Activated CD8-positive, alpha-beta memory T cell treated with anti-CD3 and anti-CD28 coated beads, Interleukin-2, amount 50 U/mL, for 24 hours (primary cell): ENCODE measurements at regions not wholly inside any gene's neighbourhood (a gene's known extent, or its start where the extent isn't known, plus 50 kb on each side); places are given as distances from the start of the nearest gene placed in this dataset.
"Not testable (repeated sequence)": the region's sequence is repeated elsewhere in the genome, so short reads cannot be mapped to it uniquely, and the experiment has no call there.

Source experiments
- DNase-seq: peaks from one replicate; pipeline ENCODE4 v3.0.0-alpha.2; 2020; ENCODE audit errors: extremely low read depth

DNA sequence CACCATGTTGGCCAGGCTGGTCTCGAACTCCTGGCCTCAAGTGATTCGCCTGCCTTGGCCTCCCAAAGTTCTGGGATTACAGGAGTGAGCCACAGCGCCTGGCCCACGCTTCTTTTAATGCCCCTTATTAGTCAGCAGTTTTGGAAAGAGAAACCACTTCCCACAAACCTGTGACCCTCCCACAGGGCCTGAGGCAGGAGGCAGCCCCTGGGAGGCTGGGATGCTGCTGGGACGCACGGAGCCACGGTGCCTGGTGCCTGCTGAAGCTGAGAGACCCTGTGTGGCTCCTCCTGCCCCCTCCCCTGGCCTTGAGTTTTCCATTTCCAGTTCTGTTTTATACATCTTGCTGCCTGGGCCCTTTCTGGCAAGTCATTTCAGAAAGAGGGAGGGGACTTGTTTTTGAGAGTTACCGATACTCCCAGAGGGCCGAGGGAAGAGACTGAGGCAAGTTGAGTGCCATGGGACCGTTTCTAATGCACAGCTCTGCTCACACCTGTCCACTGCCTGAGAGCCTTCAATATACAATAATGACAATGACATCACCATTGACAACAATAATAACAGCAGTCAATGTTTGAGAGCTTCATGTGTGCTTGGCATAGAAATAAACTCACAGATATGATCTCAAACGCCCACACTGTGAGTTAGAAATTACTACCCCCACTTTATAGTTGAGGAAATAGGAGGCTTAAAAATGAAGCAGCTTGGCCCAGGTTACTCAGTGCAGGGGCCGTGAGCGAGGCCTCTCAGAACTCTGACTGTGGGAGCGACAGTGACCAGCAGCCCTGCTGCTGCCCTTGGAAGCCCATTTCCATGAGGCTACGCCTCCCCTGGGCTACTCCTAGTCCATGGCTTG lies 78.1 kb upstream of the YWHAQ start:
- no peak for DNase-seq

DNA sequence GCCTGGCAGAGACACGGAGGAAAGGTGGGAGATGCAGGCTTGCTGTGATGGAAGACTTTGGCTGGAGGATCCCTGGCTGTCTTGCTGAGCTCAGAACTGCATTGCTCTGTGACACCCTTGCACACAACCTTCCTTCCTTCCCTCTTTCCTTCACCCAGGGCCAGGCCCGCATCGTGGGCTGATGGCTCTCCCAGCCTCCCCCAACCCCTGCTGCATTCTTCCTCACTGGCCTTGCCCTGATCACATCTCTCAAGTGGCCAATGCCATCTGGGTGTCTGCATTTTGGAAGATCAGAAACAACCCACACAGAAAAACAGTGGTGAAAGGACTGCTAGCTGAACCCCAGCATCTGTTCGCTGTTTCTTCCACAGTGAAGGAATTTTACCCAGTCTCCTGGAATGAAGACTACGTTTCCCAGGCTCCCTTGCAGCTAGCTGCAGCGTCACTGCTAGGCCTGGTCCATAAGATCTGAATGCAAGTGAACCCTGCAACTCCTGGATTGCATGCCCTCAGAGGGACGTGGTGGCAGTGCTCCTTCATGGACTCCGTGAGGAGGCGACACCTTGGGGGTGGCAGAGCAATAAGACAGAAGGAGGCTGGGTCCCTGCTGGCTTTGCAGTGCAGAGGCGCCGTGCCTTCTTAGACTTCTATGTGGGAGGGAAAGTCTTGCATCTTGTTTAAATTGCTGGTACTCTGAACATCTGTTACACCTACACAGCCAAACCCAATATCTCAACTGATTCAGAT lies 78.9 kb upstream of the YWHAQ start:
- DNase-seq = no peak

DNA sequence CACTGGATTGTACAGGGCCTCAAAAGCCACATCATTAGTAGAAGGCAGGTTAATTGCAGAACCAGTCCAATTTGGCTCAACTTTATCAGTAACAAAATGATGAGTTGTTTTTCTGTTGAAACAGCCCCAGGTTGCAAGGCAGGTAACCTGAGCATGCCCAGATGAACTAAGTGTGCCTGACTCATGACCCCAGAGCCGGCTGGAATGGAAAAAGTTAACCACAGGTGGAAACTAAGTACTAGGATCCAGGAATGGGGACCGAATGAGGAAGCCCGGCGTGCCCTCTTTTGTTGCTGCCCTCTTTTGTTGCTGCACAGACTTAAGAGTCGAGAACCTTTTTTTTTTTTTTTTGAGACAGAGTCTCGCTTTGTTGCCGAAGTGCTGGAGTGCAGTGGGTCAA lies 79.5 kb upstream of the YWHAQ start:
- DNase-seq = no peak

DNA sequence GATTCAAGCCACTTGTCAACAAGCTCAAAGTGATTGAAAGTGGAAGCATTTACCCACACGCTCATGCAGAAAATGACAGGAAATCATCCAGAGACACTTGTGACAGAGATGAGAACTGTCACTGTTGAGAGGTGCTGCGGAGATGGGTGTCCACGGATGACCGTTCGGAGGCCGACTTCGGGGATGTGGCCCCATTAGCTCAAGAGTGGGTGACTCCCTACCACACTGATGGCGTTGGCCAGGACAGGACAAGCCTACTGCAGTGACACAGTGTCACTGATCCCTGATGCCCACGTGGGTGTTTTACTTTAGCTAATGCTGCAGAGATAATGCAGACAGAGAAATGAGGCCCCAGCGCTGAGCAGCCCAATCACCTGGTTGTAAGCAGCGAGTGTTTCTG lies 81.5 kb upstream of the YWHAQ start:
- no peak for DNase-seq

DNA sequence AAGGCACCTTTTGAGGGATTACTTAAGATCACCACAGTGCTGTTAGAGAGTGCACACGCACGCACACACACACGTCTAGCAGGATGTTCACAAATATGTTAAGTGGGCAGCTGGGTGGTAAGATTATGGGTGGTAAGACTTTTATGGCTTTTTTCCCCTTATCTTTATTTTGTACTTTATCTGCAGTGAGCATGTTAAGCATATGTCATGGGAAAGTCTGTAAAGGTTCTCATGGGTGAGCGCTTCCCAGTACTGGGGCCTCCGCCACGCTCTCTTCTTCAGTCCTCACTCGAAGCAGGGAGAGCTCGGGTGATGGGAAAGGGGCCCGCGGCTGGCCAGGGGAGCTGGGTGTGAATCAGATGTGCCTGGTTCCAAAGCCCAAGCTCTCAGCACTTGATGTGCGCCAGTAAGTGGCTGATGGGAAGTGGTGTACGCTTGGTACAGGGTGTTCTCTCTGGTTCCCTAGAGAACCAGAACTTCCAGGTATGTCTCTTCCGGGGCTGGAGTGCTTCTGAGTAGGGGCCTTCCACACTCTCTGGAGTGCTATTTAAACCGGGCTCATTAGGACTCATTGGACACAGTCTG lies 83.9 kb upstream of the YWHAQ start:
- DNase-seq = no peak

DNA sequence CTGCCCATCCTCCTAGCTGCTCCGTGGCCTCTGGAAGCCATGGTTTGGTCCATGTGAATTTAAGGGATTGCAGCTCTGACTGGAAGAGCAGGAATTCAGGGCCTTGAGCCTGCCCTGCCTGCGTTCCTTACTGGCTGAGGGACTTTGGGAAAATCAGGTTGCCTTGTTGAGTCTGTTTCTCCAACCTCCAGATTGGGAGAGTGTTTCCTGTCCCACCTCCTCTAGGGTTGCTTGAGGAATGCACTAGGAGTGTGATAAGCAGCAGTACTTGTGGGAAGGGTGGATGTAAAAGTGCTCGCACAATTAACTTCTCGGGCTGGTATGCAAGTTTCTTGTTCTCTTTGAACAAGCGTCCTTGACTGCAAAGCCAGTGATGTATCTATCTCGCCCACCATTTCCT lies 84.4 kb upstream of the YWHAQ start:
- DNase-seq = no peak

DNA sequence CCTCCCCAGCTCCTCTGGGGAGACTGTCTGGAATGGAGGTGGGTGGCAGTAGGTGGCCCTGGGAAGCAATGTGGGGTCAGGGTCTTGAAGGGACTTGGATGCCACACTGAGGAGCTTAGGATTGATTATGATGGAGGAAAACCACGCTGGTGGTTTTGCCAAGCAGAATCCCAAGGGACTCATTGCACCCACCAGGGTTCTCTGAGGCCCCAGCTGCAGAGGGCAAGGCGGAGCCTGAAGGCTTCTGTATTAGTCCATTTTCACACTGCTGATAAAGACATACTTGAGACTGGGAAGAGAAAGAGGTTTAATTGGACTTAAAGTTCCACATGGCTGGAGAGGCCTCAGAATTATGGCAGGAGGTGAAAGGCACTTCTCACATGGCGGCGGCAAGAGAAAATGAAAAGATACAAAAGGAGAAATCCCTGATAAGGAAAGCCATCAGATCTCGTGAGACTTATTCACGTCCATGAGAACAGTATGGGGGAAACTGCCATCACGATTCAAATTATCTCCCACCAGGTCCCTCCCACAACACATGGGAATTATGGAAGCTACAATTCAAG lies 87.2 kb upstream of the YWHAQ start:
- no peak for DNase-seq

DNA sequence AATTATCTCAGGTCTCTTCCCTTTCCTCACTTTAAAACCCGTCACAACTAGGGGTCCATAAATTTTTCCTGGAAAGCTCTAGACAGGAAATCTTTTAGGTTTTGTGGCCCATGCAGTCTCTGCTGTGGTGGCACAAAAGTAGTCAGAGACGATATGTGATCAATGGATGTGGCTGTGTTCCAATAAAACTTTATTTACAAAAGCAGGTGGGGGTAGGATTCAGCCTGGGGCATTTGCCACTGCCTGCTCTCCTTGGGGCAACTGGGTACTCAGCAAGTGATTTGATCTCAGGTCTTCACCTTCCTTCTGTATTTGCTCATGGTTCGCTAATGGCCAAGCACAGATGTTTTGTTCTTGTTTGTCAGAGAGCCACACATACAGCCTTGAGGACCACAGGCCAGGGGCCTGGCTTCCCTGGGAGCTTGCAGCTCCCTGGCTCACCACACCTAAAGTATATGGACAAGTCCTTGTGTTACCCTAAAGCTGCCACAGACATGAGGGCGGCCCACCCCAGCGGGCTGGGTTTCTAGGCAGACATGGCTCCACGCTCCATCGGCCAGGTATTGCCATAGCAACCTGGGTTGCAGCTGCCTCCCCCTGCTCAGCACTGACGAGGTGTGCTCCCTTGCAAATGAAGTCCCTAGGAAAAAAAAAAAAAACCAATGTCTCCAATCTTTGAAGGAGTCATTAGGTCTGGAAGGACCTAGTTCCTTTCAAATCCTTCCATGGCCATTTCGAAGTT lies 89.7 kb upstream of the YWHAQ start:
- DNase-seq = no peak

DNA sequence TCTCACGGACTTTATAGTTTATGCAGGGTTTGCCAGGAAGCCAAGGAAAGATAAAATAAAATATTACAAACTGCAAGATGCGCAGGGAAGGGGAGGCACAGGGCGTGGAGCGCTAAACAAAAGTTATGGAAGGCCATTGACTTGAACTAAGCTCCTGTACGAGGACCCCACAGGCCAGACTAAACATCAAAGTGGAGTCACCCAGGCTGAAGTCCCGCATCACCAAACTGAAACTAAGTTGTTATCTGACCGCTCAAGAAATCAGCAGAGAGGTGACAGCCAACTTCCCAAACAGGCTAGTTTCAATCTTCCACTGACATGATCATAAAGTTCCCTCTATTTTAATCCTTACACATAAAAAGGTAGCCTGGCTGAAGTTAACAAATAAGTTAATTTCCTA lies 90.5 kb upstream of the YWHAQ start:
- no peak for DNase-seq

DNA sequence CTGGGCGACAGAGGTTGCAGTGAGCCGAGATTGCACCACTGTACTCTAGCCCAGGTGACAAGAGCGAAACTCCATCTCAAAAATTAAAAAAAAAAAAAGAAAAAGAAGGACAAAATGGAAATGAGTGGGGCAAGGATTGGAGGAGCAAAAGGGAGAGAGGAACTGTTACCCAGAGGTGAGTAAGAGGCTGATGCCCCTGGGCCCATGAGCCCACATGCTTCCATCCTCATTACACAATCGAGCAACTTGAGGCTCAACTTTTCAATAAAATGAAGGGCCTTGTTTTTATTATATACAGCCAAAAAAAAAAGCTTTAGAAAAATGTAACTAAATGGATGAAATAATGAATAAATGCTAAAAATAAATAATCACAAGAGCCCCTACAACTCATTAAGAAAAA lies 91.7 kb upstream of the YWHAQ start:
- DNase-seq = no peak

DNA sequence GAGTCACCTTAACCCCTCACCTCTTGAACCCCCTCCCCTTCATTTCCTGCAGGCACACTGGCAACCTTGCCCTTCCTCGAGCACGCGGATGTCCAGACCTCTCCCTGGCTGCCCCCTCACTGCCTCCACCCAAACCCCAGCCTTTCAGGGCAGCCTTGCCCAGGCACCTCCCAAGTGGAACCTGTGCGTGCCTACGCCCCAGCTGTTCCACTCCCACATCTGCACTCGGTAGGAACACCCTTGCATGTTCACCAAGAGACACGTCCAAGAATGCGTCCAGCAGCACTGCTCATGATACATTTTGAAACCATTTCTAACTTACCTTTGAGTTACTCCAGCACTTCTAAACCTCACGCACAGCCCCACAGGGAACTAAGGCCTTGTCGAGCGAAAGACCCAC lies 93.8 kb upstream of the YWHAQ start:
- no peak for DNase-seq

DNA sequence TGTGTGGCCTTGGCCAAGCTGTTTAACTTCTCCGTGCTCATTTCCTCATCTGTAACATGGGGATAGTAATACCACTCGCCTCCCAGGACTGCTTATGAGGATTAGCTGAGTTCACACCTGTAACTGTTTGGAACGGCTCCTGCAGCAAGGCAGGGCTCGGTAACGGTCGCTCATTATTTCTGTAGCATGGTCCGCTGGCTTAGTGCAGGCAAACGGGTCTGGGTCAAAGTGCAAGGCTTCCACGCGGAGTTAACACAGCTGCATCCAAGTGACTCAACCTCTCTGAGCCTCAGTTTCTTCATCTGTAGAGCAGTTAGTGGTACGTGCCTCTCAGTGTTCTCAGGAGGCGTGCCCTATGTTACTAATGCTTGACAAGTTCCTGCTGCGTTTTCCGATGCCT lies 94.3 kb upstream of the YWHAQ start:
- no peak for DNase-seq

DNA sequence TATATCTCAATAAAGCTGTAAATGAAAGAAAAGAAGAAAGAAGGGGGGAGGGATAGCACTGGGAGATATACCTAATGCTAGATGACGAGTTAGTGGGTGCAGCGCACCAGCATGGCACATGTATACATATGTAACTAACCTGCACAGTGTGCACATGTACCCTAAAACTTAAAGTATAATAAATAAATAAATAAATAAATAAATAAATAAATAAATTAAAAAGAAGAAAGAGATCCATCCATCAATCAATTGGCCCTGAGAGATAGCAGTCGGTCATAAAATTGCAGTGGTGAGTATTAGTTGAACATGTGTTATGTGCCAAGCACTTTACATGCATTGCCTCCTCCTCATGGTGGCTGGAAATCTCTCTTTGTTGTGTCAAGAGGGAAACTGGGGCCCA lies 95.2 kb upstream of the YWHAQ start:
- not testable (repeated sequence) for DNase-seq

DNA sequence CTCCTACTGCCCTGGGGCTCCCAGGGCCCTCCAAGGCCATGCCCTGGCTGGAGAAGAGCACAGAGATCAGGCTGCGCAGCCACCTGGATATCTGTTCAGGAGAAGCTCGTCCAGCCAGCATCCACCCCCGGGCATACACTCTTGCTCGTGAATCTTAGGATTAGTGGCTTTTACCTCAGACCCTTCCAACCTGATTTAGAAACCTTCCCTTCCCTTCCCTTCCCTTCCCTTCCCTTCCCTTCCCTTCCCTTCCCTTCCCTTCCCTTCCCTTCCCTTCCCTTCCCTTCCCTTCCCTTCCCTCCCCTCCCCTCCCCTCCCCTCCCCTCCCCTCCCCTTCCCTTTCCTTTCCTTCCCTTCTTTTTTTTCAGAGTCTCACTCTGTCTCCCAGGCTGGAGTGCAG lies 99.7 kb upstream of the YWHAQ start:
- not testable (repeated sequence) for DNase-seq

DNA sequence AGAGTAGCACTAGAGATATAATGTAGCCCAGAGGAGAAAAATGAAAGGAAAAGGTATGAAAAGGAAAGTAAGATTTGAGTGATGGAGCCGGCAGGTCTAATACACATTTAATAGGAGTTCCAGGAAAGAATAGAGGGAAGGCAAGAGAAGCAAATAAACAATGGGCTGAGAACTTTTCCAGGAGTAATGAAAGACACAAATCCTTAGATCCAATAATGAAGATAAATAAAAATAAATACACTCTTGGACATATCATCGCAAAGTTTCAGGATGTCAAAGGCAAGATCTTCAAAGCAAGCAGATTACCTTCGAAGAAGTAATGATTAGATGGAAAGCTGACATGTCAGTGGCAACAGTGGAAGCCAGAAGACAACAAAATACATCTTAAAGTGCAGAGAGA lies 102.0 kb upstream of the YWHAQ start:
- DNase-seq = no peak

DNA sequence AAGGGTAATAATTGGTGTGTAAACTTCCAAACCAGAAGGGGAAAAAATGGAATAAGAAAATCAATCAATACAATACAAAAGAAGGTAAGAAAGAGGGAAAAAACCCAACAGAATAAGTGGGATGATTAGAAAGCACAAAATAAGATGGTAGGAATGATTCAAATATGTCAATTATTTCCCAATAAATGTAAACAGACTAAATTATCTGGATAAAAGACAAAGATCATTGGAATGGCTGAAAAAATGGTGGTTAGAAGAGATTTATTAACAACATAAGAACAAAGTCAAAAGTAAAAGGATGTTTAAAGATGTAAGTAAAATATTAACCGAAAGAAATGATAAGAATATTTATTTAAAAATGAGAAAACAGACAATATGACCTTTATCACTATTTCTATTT lies 103.5 kb upstream of the YWHAQ start:
- DNase-seq = no peak

DNA sequence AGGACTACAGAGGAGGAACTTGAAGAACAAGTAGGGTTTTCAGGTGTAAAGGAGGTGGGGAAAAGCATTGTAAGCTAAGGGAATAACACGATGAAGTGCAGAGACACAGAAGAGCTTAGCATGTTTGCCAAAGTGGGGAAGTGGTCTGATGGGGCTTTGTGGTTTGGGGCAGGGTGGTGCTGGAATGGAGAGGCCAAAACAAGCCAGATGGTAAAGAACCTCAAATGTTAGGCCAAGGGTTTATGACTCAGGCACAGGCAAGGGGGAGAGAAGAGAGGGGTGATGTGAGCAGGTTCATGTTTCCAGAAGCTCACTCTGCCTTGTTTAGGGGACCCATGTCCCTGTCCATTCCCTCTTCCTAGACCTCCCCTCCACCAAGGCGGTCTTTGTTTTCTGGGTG lies 104.5 kb upstream of the YWHAQ start:
- no peak for DNase-seq

DNA sequence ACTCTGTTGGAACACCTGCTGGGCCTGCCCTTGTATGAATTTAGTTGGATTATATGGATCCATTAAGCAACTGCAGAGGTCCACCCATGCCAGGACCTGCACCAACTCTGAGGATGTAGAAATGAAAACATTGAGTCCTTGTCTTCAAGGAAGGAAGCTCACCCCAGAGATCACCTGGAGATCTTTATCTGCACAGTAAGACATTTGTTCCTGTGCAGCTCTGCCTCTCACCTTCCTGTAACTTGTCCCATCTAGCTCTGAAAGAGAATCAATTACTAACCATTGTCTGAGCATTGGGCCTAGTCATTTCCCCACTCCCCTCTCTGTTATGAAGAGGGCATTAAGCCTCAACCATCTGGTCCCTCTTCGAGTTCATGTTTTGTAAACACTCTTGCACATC lies 105.2 kb upstream of the YWHAQ start:
- DNase-seq = no peak

DNA sequence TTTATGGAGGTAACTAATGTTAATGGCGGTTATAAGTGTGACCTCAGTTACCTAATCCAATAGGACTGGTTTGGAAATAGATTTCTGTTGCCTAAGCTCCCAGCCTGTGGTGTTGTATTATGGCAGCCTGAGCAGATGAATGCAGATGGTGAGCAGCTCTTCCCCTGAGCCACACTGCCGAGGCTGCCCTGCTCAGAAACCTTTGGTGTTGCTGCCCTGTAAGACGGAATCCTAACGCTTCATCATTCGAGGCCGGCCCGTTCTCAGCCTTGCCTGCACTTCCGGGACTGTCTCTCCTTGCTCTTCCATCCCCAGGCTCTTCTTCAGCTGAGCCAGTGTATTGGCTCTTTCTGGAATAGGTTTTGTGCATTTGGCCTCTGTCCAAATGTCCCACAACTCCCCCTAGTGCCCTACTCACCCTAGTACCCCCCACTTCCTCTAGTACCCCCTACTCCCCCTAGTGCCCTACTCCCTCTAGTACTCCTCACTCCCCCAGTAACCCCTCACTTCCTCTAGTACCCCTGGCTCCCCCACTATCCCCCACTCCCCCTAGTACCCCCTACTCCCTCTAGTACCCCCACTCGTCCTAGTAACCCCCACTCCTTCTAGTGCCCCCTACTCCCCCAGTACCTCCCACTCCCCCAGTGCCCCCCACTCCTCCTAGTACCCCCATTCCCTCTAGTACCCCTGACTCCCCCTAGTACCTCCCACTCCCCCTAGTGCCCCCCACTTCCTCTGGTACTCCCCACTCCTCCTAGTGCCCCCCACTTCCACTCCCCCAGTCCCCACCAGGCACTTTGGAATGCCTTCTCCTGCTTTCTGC lies 106.0 kb upstream of the TAF1B start:
- no peak for DNase-seq

DNA sequence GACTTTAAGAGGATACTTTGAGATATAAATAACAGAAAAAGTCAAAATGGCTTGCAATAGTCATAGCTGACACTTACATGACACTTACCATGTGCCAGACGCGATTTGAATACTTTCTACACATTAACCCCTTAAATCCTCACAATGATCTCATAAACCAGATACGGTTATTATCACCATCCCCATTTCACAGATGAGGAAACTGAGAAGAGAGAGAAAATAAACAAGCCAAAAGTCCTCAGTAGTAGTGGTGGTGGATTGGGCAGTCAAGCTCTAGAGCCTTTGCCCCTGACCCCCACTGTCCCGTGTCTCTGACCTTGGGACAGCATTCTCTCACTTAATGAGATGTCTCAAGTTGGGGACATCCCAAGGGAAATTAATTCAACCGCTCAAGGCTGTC lies 105.2 kb upstream of the TAF1B start:
- DNase-seq = no peak
